HepG2 (cell line): ENCODE measurements at regions not wholly inside any gene's neighbourhood (a gene's known extent, or its start where the extent isn't known, plus 50 kb on each side); places are given as distances from the start of the nearest gene placed in this dataset.

ENCODE experiments used
- UBTF ChIP-seq: sonication (generic); formaldehyde crosslinking; IDR thresholded peaks from 2 replicates; pipeline ENCODE4 v1.4.0; 2020; ENCODE audit warnings: mild to moderate bottlenecking, missing genetic modification reagents
- ZBTB4 ChIP-seq: sonication (generic); formaldehyde crosslinking; IDR thresholded peaks from 2 replicates; pipeline ENCODE4 v1.4.0; 2020; ENCODE audit warnings: missing genetic modification reagents, mild to moderate bottlenecking, borderline replicate concordance
- ZC3H13 ChIP-seq: sonication (generic); formaldehyde crosslinking; IDR thresholded peaks from 2 replicates; pipeline ENCODE4 v1.8.1; 2023; ENCODE audit warnings: mild to moderate bottlenecking, missing genetic modification reagents, moderate library complexity
- ZNF7 ChIP-seq: IDR thresholded peaks from 2 replicates; pipeline ENCODE4 v1.6.1; 2016; ENCODE audit warnings: missing biosample characterization, missing genetic modification reagents
- TF ChIP-seq, protein P1 (sequence below): sonication (generic); formaldehyde crosslinking; IDR thresholded peaks from 2 replicates; pipeline ENCODE4 v1.8.0; 2022; ENCODE audit warnings: mild to moderate bottlenecking, missing genetic modification reagents, moderate library complexity
- TF ChIP-seq, protein P2 (sequence below), 2 experiments: IDR thresholded peaks; 2 replicates each; pipeline ENCODE4 v1.6.1; 2011 to 2012; ENCODE audit warnings: low read length in 2 of 2, borderline replicate concordance in 1 of 2, low read depth in 1 of 2, mild to moderate bottlenecking in 1 of 2, moderate library complexity in 1 of 2
- TF ChIP-seq, protein P3 (sequence below): sonication (generic); formaldehyde crosslinking; IDR thresholded peaks from 2 replicates; pipeline ENCODE4 v1.4.0; 2020; ENCODE audit warnings: missing genetic modification reagents, borderline replicate concordance

DNA sequence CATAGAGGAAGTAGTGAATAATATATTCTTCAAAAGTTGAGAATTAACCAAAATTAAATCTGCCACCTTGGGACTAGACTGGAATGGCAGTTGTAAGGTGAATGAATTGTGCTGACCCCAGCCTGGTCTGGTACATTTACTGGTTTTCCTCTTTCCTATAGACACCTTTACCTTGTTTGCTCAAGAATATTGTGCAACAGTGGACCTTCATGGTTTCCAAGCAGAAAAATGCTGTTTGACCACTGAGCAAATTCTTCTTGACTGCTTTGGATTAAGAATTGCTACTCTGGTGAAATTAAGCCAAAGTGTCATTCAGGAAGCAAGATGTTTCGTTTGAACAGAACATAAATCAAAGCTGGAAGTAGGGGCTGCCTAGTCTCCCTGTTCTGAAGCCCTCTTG is 156.6 kb upstream of the TAB2 start (continued):
- no peak for TF ChIP-seq UBTF
- TF ChIP-seq ZBTB4 (CRISPR knock-in tag) = no peak
- TF ChIP-seq, protein P1, sequence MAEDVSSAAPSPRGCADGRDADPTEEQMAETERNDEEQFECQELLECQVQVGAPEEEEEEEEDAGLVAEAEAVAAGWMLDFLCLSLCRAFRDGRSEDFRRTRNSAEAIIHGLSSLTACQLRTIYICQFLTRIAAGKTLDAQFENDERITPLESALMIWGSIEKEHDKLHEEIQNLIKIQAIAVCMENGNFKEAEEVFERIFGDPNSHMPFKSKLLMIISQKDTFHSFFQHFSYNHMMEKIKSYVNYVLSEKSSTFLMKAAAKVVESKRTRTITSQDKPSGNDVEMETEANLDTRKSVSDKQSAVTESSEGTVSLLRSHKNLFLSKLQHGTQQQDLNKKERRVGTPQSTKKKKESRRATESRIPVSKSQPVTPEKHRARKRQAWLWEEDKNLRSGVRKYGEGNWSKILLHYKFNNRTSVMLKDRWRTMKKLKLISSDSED = no peak
- TF ChIP-seq ZNF7 (CRISPR knock-in tag) = no peak
- TF ChIP-seq, protein P2, sequence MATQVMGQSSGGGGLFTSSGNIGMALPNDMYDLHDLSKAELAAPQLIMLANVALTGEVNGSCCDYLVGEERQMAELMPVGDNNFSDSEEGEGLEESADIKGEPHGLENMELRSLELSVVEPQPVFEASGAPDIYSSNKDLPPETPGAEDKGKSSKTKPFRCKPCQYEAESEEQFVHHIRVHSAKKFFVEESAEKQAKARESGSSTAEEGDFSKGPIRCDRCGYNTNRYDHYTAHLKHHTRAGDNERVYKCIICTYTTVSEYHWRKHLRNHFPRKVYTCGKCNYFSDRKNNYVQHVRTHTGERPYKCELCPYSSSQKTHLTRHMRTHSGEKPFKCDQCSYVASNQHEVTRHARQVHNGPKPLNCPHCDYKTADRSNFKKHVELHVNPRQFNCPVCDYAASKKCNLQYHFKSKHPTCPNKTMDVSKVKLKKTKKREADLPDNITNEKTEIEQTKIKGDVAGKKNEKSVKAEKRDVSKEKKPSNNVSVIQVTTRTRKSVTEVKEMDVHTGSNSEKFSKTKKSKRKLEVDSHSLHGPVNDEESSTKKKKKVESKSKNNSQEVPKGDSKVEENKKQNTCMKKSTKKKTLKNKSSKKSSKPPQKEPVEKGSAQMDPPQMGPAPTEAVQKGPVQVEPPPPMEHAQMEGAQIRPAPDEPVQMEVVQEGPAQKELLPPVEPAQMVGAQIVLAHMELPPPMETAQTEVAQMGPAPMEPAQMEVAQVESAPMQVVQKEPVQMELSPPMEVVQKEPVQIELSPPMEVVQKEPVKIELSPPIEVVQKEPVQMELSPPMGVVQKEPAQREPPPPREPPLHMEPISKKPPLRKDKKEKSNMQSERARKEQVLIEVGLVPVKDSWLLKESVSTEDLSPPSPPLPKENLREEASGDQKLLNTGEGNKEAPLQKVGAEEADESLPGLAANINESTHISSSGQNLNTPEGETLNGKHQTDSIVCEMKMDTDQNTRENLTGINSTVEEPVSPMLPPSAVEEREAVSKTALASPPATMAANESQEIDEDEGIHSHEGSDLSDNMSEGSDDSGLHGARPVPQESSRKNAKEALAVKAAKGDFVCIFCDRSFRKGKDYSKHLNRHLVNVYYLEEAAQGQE (IDR thresholded peaks at IDR 0.05; ENCODE audit: borderline replicate concordance in 1 of 2, low read depth in 1 of 2, low read length in 2 of 2) = no peak
- TF ChIP-seq, protein P3, sequence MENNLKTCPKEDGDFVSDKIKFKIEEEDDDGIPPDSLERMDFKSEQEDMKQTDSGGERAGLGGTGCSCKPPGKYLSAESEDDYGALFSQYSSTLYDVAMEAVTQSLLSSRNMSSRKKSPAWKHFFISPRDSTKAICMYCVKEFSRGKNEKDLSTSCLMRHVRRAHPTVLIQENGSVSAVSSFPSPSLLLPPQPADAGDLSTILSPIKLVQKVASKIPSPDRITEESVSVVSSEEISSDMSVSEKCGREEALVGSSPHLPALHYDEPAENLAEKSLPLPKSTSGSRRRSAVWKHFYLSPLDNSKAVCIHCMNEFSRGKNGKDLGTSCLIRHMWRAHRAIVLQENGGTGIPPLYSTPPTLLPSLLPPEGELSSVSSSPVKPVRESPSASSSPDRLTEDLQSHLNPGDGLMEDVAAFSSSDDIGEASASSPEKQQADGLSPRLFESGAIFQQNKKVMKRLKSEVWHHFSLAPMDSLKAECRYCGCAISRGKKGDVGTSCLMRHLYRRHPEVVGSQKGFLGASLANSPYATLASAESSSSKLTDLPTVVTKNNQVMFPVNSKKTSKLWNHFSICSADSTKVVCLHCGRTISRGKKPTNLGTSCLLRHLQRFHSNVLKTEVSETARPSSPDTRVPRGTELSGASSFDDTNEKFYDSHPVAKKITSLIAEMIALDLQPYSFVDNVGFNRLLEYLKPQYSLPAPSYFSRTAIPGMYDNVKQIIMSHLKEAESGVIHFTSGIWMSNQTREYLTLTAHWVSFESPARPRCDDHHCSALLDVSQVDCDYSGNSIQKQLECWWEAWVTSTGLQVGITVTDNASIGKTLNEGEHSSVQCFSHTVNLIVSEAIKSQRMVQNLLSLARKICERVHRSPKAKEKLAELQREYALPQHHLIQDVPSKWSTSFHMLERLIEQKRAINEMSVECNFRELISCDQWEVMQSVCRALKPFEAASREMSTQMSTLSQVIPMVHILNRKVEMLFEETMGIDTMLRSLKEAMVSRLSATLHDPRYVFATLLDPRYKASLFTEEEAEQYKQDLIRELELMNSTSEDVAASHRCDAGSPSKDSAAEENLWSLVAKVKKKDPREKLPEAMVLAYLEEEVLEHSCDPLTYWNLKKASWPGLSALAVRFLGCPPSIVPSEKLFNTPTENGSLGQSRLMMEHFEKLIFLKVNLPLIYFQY (CRISPR knock-in tag) = no peak
- TF ChIP-seq ZC3H13 (CRISPR knock-in tag) = no peak
